SK-N-SH treated with all-trans-retinoic acid at 6 μM for 48 hours (cell line): ENCODE measurements at regions not wholly inside any gene's neighbourhood (a gene's known extent, or its start where the extent isn't known, plus 50 kb on each side); places are given as distances from the start of the nearest gene placed in this dataset.

Source experiments
- RARB ChIP-seq: fragments of 250-450 bp; sonication (Bioruptor Pico); IDR thresholded peaks from 2 replicates; pipeline ENCODE4 v1.8.0; 2021; ENCODE audit warnings: mild to moderate bottlenecking, moderate library complexity
- ZFP3 ChIP-seq: fragments of 250-450 bp; sonication (Bioruptor Pico); IDR thresholded peaks from 2 replicates; pipeline ENCODE4 v1.5.0; 2020; ENCODE audit warnings: mild to moderate bottlenecking, moderate library complexity
- ZFP30 ChIP-seq: fragments of 450-650 bp; formaldehyde crosslinking; IDR thresholded peaks from 2 replicates; pipeline ENCODE4 v1.5.0; 2022; ENCODE audit warnings: mild to moderate bottlenecking, moderate library complexity

GRCh38 chr1:64366821-64367220, 103.1 kb upstream of the CACHD1 start:
- TF ChIP-seq RARB (CRISPR knock-in tag) (no peak), ZFP30 (CRISPR knock-in tag) (no peak), ZFP3 (no peak)
